ENCODE measurements at regions not wholly inside any gene's neighbourhood (a gene's known extent, or its start where the extent isn't known, plus 50 kb on each side); places are given as distances from the start of the nearest gene placed in this dataset.

- no peak overlapping the region for H3K4me3 ChIP-seq (ENCODE audit: low read depth, low read length)
- TF ChIP-seq POLR2A (IDR thresholded peaks at IDR 0.05; ENCODE audit: extremely low read depth, insufficient read length) (no peak), CTCF (IDR thresholded peaks at IDR 0.05; ENCODE audit: low read depth, low read length) (no peak), MYC (IDR thresholded peaks at IDR 0.05; ENCODE audit: low read depth, low read length) (no peak), MAX (IDR thresholded peaks at IDR 0.05; ENCODE audit: low read depth, low read length) (no peak)
- no peak for DNase-seq (ENCODE audit: low read depth)
These were observed 118.3 kb downstream of the TMA16 start for GRCh38 chr4:163612762-163613161.

GRCh38 chr4:163613383-163613782 lies 118.9 kb downstream of the TMA16 start:
- DNase-seq (ENCODE audit: low read depth) = peak; percentile 6
- H3K4me3 ChIP-seq (ENCODE audit: low read depth, low read length) = no peak overlapping the region
- TF ChIP-seq MYC (IDR thresholded peaks at IDR 0.05; ENCODE audit: low read depth, low read length) (no peak), CTCF (IDR thresholded peaks at IDR 0.05; ENCODE audit: low read depth, low read length) (no peak), POLR2A (IDR thresholded peaks at IDR 0.05; ENCODE audit: extremely low read depth, insufficient read length) (no peak), MAX (IDR thresholded peaks at IDR 0.05; ENCODE audit: low read depth, low read length) (no peak)

GRCh38 chr4:163614866-163615265 lies 120.4 kb downstream of the TMA16 start:
- TF ChIP-seq POLR2A (IDR thresholded peaks at IDR 0.05; ENCODE audit: extremely low read depth, insufficient read length) (no peak), CTCF (IDR thresholded peaks at IDR 0.05; ENCODE audit: low read depth, low read length) (no peak), MYC (IDR thresholded peaks at IDR 0.05; ENCODE audit: low read depth, low read length) (no peak), MAX (IDR thresholded peaks at IDR 0.05; ENCODE audit: low read depth, low read length) (no peak)
- no peak overlapping the region for H3K4me3 ChIP-seq (ENCODE audit: low read depth, low read length)
- DNase-seq (ENCODE audit: low read depth) = no peak

- TF ChIP-seq CTCF (IDR thresholded peaks at IDR 0.05; ENCODE audit: low read depth, low read length) (no peak), MYC (IDR thresholded peaks at IDR 0.05; ENCODE audit: low read depth, low read length) (no peak), POLR2A (IDR thresholded peaks at IDR 0.05; ENCODE audit: extremely low read depth, insufficient read length) (no peak), MAX (IDR thresholded peaks at IDR 0.05; ENCODE audit: low read depth, low read length) (no peak)
- no peak overlapping the region for H3K4me3 ChIP-seq (ENCODE audit: low read depth, low read length)
- no peak for DNase-seq (ENCODE audit: low read depth)
These were observed 124.4 kb downstream of the TMA16 start for GRCh38 chr4:163618845-163619244.

GRCh38 chr4:163620738-163621137 lies 126.2 kb downstream of the TMA16 start:
- DNase-seq (ENCODE audit: low read depth) = no peak
- TF ChIP-seq POLR2A (IDR thresholded peaks at IDR 0.05; ENCODE audit: extremely low read depth, insufficient read length) = no peak
- no peak for TF ChIP-seq MAX (IDR thresholded peaks at IDR 0.05; ENCODE audit: low read depth, low read length)
- TF ChIP-seq CTCF (IDR thresholded peaks at IDR 0.05; ENCODE audit: low read depth, low read length) = no peak
- no peak for TF ChIP-seq MYC (IDR thresholded peaks at IDR 0.05; ENCODE audit: low read depth, low read length)
- no peak overlapping the region for H3K4me3 ChIP-seq (ENCODE audit: low read depth, low read length)

GRCh38 chr4:163621821-163622220 lies 127.3 kb downstream of the TMA16 start:
- H3K4me3 ChIP-seq (ENCODE audit: low read depth, low read length) = no peak overlapping the region
- TF ChIP-seq CTCF (IDR thresholded peaks at IDR 0.05; ENCODE audit: low read depth, low read length) (no peak), MYC (IDR thresholded peaks at IDR 0.05; ENCODE audit: low read depth, low read length) (no peak), POLR2A (IDR thresholded peaks at IDR 0.05; ENCODE audit: extremely low read depth, insufficient read length) (no peak), MAX (IDR thresholded peaks at IDR 0.05; ENCODE audit: low read depth, low read length) (no peak)
- DNase-seq (ENCODE audit: low read depth) = no peak

All from NB4 (cell line).